ENCODE measurements at regions not wholly inside any gene's neighbourhood (a gene's known extent, or its start where the extent isn't known, plus 50 kb on each side); places are given as distances from the start of the nearest gene placed in this dataset.

DNA sequence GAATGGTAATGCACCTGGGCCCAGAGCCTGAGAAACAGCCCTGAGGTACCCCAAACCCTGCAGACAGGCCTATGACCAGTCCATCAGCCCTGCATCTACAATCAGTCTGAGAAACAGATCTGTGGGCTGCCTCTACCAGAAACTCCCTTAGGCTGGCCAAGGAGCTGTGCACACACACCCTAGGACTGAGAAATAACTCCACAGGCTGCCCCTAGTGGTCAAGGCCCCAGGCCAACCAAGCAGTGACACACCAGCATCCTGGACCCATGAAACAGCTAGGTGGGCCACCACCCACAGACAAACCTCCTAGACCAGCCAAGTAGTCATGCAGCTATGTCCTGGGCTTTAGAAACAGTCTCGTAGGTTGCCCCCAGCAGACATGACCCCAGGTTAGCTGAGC lies 253.6 kb upstream of the VLDLR start:
- TF ChIP-seq EZH2phosphoT487 (IDR thresholded peaks at IDR 0.05; ENCODE audit: insufficient read depth, low read depth) (no peak), EZH2 (IDR thresholded peaks at IDR 0.05; ENCODE audit: insufficient read depth, poor library complexity, severe bottlenecking) (no peak)

All from GM23248 (cell line).